Right renal cortex interstitium (tissue), 3 donors: ENCODE measurements at regions not wholly inside any gene's neighbourhood (a gene's known extent, or its start where the extent isn't known, plus 50 kb on each side); places are given as distances from the start of the nearest gene placed in this dataset.
"Not testable (repeated sequence)": the region's sequence is repeated elsewhere in the genome, so short reads cannot be mapped to it uniquely, and the experiment has no call there.

Source experiments
- DNase-seq, 3 donors: peaks; one replicate each; pipeline ENCODE4 v3.0.0-alpha.2; 2013; ENCODE audit warnings: low read depth in 3 of 3, low spot score in 2 of 3

GRCh38 chr11:81995889-81996288, 737.8 kb downstream of the FAM181B start:
- no peak for DNase-seq

GRCh38 chr11:81993755-81994154, 739.9 kb downstream of the FAM181B start:
- no peak for DNase-seq

DNA sequence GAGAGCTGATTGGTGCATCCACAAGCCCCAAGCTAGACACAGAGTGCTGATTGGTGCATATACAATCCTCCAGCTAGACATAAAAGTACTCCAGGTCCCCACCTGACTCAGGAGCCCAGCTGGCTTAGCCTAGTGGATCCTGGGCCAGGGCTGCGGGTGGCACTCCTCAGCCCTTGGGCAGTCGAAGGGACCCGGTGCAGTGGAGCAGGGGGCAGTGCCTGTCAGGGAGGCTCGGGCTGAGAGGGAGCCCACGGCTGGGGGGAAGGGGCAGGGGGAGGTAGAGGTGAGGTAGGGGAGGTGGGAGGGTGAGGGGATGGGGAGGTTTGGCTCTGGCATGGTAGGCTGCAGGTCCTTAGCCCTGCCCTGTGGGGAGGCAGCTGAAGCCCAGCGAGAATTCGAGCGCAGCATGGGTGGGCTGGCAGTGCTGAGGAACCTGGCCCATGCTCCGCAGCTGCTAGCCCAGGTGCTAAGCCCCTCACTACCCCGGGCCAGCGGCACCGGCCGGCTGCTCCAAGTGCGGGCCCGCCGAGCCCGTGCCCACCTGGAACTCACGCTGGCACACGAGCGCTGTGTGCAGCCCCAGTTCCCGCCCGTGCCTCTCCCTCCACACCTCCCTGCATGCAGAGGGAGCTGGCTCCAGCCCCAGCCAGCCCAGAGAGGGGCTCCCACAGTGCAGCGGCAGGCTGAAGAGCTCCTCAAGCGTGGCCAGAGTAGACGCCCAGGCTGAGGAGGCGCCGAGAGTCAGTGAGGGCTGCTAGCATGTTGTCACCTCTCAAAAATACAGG, 742.8 kb downstream of the FAM181B start:
- no peak for DNase-seq

DNA sequence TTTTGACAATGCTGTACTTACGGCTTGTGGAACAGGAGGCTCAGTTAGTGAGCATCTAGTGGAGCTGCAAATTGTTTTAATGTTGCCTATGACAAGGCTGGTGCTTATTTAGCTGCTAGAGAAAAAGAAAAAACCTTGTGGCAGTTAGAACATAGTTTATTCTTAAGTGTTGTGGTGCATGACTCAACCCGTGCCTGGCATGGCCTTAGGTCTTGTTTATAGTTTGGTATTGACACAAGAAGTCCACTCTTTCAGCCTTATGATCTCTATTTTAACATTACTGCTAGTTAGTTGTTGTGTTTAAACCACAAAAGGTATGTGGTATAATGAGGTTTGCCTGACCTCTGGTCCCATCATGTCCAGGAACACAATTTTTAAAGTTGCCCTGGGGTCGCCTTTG, 744.6 kb downstream of the FAM181B start:
- DNase-seq: no peak

GRCh38 chr11:81987829-81988472, 745.7 kb downstream of the FAM181B start:
- DNase-seq: no peak

DNA sequence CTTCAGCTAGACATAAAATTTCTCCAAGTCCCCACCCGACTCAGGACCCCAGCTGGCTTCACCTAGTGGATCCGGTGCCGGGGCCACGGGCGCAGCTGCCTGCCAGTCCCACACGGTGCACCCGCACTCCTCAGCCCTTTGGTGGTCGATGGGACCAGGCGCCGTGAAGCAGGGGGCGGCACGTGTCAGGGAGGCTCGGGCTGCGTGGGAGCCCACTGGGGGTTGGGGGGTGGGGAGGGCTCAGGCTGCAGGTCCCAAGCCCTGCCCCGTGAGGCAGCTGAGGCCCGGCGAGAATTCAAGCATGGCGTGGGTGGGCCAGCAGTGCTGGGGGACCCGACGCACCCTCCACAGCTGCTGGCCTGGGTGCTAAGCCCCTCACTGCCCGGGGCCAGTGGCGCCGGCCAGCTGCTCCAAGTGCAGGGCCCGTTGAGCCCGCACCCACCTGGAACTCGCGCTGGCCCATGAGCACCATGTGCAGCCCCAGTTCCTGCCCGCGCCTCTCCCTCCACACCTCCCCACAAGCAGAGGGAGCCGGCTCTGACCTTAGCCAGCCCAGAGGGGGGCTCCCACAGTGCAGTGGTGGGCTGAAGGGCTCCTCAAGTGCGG, 747.0 kb downstream of the FAM181B start:
- no peak for DNase-seq

- DNase-seq: no peak
Observed at GRCh38 chr11:81979448-81979847, 754.2 kb downstream of the FAM181B start.

- no peak for DNase-seq
Observed at GRCh38 chr11:81975261-81975900, 758.3 kb downstream of the FAM181B start.

DNA sequence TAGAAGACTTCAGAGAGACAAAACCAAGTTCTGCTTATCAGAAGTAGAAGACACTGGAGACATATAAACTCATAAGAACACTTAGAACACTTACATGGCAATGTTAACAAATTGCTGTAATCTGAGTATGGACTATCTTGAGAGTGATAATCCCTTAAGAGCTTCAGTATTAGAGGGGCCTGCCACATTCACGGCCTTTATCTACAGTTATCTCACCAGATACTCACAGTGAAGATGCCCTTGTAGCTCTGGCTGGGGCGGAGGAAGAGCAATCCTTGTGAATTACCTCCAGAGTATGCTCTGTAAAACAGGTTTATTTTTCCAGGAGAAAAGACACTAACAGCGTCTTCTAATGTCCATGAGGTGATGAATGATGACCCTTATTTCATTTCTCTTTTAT, 762.8 kb downstream of the FAM181B start:
- DNase-seq: no peak

- no peak for DNase-seq
Observed at GRCh38 chr11:81967242-81967641, 766.4 kb downstream of the FAM181B start.

DNA sequence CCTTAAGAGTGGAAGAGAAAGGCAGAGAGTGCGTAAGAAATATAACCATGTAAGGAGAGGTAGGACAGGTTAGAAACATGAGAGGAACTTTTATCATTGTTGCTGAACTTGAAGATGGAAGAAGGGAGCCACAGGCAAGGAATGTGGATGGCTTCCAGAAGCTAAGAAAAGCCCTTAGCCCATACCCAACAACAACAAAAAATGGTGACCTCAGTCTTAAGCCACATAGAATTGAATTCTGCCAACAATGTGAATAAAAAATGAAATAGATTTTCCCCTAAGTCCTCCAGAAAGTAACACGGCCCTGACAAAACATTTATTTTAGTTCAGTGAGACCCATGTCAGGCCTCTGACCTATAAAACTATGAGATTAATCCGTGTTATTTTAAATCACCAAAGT, 767.3 kb downstream of the FAM181B start:
- no peak for DNase-seq

GRCh38 chr11:81963018-81963417, 770.6 kb downstream of the FAM181B start:
- no peak for DNase-seq

DNA sequence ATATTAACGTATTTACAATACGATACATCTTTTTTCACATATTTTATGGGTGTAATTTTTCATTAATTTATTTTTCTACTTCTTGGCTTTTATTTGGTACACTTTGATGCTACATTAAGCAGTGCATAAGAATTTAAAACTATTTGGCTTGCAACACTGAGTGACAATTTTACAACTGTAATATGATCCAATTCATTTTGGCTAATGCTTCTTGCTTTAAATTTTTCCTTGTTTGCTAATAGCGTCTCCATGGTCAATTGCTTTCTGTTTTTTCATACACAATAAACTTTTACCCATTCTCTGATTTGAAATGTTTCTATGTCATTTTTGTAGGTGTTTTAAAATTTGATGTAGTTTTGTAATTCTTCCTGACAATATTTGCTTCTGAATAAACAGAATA, 773.2 kb downstream of the FAM181B start:
- peak in 2 of 3 donors; percentile 19 to 39 for DNase-seq

GRCh38 chr11:81959341-81959740, 774.3 kb downstream of the FAM181B start:
- no peak for DNase-seq

GRCh38 chr11:81954301-81954700, 779.4 kb downstream of the FAM181B start:
- DNase-seq: not testable (repeated sequence)

- no peak for DNase-seq
Observed at GRCh38 chr11:81946831-81947230, 786.8 kb downstream of the FAM181B start.

DNA sequence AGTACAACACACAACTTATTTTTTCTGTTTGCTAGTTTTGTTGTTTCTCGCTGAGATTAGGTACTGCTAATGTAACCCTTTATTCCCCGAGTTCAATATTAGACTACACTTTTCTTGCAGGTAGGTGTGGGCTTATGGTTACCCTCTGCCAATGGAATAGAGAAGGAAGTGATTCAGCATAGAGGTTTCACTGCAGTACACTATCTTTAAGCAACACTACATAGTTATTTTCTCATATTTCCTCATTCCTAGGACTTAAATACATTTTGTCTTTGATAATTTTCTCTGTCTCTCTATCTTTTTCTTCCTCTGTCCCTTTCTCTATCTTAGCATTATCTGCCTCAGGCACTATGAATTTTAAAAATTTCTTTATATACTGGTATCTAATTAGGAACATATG, 791.0 kb downstream of the FAM181B start:
- DNase-seq: no peak

DNA sequence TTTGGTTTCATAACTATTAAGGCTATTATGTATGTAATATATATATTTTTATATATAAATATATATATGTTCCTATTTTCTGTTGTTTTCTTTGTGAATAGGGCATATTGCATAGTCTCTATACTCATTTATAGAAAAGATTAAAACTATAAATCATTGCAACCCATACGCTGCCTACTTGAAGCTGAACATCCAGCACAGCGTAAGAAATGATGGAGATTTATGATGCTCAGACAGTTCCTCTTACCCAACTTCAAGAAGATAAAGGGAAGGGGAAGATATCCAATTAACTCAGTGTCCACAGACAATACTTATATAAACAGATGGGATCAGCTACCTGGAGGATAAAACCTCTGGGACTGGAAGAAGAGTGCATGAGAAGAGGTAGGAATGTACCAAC, 791.7 kb downstream of the FAM181B start:
- no peak for DNase-seq

GRCh38 chr11:81932303-81932702, 801.4 kb downstream of the FAM181B start:
- DNase-seq: no peak

- no peak for DNase-seq
Observed at GRCh38 chr11:81920205-81920604, 813.5 kb downstream of the FAM181B start.

GRCh38 chr11:81916451-81916850, 817.2 kb downstream of the FAM181B start:
- DNase-seq: no peak
